RWPE1 (cell line): ENCODE measurements at regions not wholly inside any gene's neighbourhood (a gene's known extent, or its start where the extent isn't known, plus 50 kb on each side); places are given as distances from the start of the nearest gene placed in this dataset.

Experiments used
- CTCF ChIA-PET: fragments of 350-600 bp; sonication (Branson Sonifier 250); formaldehyde crosslinking; extraction: SDS; loops from one replicate; lab custom pipeline; 2021; lab: Yijun Ruan, JAX
- POLR2A ChIA-PET: fragments of 400-600 bp; formaldehyde crosslinking; extraction: SDS; loops from one replicate; lab custom pipeline; 2020; ENCODE audit warnings: antibody characterized with exemption; ENCODE audit not compliant: low non-redundant PET; lab: Yijun Ruan, JAX
- DNase-seq: peaks from one replicate; pipeline ENCODE4 v3.0.0; 2012; ENCODE audit warnings: low spot score
- H3K27ac ChIP-seq: fragments of 450-650 bp; 2 replicates; pipeline ENCODE4 v1.5.1; 2017
- CTCF ChIP-seq: fragments of 450-650 bp; conservative IDR thresholded peaks from 2 replicates; pipeline ENCODE4 v1.5.1; 2017; ENCODE audit warnings: low read depth, mild to moderate bottlenecking

- TF ChIP-seq CTCF = no peak
- ChIA-PET CTCF (no interaction called here), POLR2A (no interaction called here)
- no peak for DNase-seq
- no peak overlapping the region for H3K27ac ChIP-seq
These were observed 367.0 kb upstream of the MGMT start for GRCh38 chr10:129099992-129100391.

DNA sequence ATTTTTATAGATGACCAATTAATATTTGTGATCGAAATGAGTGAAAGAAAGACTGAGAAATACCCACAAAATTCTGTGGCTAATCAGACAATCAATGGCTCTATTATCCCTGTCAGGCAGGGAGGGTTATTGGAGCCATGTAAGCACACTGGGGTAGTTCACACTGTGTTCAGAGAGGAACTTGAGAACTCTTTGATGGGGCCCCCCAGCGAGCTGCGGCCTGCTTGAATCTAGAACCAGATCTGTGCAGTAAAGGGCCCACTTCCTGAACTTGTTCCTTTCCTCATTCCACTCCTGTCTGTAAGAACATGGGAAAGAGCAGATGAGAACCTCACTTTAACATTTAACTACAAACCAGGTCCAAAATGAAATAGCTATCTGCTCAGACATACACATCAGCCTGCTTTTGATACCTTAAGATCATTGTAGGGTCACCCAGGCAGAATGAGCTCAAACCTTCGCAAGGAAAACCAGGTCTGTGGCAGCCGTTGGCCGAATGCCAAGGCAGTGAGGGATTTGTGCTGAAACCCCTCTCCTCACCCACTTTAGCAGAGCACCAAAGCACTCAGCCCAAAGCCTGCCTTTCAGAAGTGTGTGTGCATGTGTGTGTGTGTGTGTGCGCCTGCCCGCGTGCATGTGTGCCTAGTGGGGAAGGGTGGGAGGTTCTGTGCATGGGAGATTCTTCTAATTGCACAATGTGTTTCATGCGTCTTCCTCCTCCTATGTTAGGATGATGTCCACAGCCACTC lies 365.6 kb upstream of the MGMT start:
- DNase-seq = no peak
- no peak for TF ChIP-seq CTCF
- no peak overlapping the region for H3K27ac ChIP-seq
- POLR2A ChIA-PET = no interaction called here
- CTCF ChIA-PET = no interaction called here

DNA sequence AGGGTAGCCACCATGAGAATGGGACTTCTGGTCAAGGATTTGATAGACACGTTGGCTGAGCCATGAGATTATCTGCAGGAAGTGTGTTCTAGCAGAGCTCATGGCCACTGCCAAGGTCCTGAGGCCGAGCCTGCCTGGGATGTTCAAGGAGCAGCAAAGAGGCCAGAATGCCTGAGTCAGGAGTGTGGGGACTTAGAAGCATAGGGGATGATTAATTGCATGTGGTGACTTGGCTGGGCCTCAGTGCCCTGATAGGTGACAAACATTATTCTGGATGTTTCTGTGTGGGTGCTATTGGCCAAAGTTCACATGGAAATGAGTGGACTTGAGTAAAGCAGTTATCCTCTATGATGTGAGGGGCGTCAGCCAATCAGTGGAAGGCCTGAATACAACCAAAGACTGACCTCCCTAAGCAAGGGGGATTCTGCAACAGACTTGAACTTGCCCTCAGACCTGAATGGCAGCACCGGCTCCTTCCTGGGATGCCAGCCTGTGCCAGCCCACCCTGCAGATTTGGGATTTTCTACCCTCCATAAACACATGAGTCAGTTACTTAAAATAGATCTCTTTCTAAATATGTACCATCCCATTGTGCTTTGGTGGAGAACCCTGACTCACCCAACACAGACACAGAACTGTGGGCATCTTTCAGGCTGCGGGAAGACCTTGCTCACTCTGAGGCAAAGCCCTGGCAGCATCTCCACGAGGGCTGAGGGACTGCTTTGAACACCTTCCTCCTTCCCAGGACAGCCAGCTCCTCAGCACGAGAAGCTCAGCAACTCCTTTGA lies 363.9 kb upstream of the MGMT start:
- no peak for DNase-seq
- no peak for TF ChIP-seq CTCF
- POLR2A ChIA-PET = interaction anchor here (0.6 kb wide), 1 partner anchor 335 kb away, joined by 3 read pairs; no protein-coding TSS in a partner anchor
- CTCF ChIA-PET = interaction anchor here (0.6 kb wide), 1 partner anchor 202 kb away, joined by 4 read pairs; no protein-coding TSS in a partner anchor
- no peak overlapping the region for H3K27ac ChIP-seq

- TF ChIP-seq CTCF = no peak
- DNase-seq = no peak
- ChIA-PET POLR2A (no interaction called here), CTCF (interaction anchor here (0.6 kb wide), 1 partner anchor 38 kb away, joined by 3 read pairs; no protein-coding TSS in a partner anchor)
- no peak overlapping the region for H3K27ac ChIP-seq
These were observed 362.6 kb upstream of the MGMT start for GRCh38 chr10:129104266-129105045.

DNA sequence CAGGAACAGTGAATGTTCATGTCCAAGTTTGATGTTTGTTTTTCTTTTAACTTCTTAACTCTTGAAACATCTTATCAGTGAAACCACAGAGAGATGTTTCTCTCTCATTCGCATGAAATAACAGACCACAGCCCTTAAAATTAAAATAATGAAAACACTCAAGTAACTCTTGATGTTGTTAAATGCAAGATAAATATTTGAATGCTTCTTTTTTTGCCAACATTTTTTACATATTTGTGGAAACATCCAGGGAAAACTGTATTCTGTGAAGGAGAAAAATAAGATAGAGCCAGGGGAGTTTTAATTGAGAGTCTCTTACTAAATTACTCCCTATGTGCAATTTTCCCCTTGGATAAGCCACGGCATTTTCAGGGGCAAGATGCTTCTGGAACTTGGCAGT lies 361.8 kb upstream of the MGMT start:
- POLR2A ChIA-PET = no interaction called here
- H3K27ac ChIP-seq = no peak overlapping the region
- DNase-seq = no peak
- TF ChIP-seq CTCF = no peak
- CTCF ChIA-PET = no interaction called here

DNA sequence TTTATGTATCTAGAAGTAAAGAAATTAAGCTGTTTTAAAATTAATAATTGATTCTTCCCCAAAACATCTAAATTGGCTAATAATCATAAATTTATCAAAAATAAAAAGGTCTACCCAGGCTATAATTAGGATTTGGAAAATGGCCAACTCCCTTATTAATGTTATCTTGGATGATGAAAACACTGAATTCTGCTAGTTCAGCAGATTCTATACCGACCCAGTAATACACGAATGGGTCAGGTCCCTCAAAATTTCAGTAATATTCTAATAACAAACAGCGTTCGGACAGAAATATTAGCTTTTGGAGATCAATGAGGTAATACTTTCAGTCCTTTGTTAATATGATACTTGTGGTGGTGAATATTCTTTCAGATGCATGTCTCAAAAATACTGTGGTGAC lies 360.7 kb upstream of the MGMT start:
- POLR2A ChIA-PET = no interaction called here
- H3K27ac ChIP-seq = no peak overlapping the region
- CTCF ChIA-PET = no interaction called here
- DNase-seq = no peak
- TF ChIP-seq CTCF = no peak
